ENCODE measurements at regions not wholly inside any gene's neighbourhood (a gene's known extent, or its start where the extent isn't known, plus 50 kb on each side); places are given as distances from the start of the nearest gene placed in this dataset.

DNA sequence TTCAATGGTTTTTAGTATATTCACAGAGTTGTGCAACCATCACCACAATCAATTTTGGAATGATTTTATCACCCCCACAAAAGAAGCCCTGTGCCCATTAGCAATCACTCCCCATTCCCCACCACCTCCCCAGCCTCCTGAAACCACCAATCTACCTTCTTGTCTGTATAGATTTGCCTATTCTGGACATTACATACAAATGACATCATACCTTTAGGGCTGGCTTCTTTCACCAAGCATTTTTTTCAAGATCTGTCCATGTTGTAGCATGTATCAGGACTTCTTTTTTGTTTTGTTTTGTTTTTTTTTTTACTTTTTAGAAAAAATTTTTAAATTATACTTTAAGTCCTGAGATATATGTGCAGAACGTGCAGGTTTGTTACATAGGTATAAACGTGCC, 108.1 kb downstream of the RTL9 start:
- ATAC-seq = no peak

DNA sequence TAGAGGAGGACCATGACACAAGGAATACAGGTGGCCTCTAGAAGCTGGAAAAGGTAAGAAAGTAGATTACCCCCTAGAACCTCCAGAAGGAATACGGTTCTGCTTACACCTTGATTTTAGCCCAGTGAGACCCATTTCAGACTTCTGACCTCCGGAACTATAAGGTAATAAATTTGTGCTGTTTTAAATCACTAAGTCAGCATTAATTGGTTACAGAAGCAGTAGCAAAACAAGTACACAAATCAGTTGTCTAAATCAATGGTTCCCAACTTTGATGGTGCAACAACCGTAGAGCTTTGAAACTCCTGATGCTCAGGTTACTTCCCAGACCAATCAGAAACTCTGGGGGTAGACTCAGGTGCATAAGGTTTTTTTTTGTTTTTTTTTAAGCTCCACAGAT, 113.6 kb downstream of the RTL9 start:
- H3K4me3 ChIP-seq = no peak overlapping the region
- no peak overlapping the region for H3K27ac ChIP-seq
- intact Hi-C loops (cut with DNase I) = no loop called here
- TF ChIP-seq CTCF (IDR thresholded peaks at IDR 0.05) = no peak
- no peak for ATAC-seq
- H3K9me3 ChIP-seq = no peaks in the 10 kb centered on the region
- no peaks in the 10 kb centered on the region for H3K27me3 ChIP-seq (ENCODE audit: low read depth)
- no peaks in the 10 kb centered on the region for H3K4me1 ChIP-seq
- DNase-seq = no peak
- no peaks in the 10 kb centered on the region for H3K36me3 ChIP-seq

More for the DNA sequence above, 108.1 kb downstream of the RTL9 start:
- H3K9me3 ChIP-seq = no peaks in the 10 kb centered on the region
- no peak for DNase-seq
- TF ChIP-seq CTCF (IDR thresholded peaks at IDR 0.05) = no peak
- no peak overlapping the region for H3K27ac ChIP-seq
- H3K36me3 ChIP-seq = no peaks in the 10 kb centered on the region
- H3K27me3 ChIP-seq (ENCODE audit: low read depth) = no peaks in the 10 kb centered on the region
- H3K4me3 ChIP-seq = no peak overlapping the region
- no peaks in the 10 kb centered on the region for H3K4me1 ChIP-seq
- intact Hi-C loops (cut with DNase I) = no loop called here

GRCh38 chrX:110477593-110478228, 119.1 kb downstream of the RTL9 start:
- H3K9me3 ChIP-seq = no peaks in the 10 kb centered on the region
- H3K36me3 ChIP-seq = no peaks in the 10 kb centered on the region
- intact Hi-C loops (cut with DNase I) = no loop called here
- H3K4me3 ChIP-seq = no peak overlapping the region
- H3K27me3 ChIP-seq (ENCODE audit: low read depth) = no peaks in the 10 kb centered on the region
- ATAC-seq (no peak), DNase-seq (no peak)
- H3K27ac ChIP-seq = no peak overlapping the region
- H3K4me1 ChIP-seq = no peaks in the 10 kb centered on the region
- no peak for TF ChIP-seq CTCF (IDR thresholded peaks at IDR 0.05)

- H3K27ac ChIP-seq = no peak overlapping the region
- H3K27me3 ChIP-seq (ENCODE audit: low read depth) = no peaks in the 10 kb centered on the region
- TF ChIP-seq CTCF (IDR thresholded peaks at IDR 0.05) = no peak
- H3K4me3 ChIP-seq = no peak overlapping the region
- intact Hi-C loops (cut with DNase I) = no loop called here
- no peaks in the 10 kb centered on the region for H3K4me1 ChIP-seq
- no peak for ATAC-seq
- DNase-seq = no peak
- no peaks in the 10 kb centered on the region for H3K9me3 ChIP-seq
- no peaks in the 10 kb centered on the region for H3K36me3 ChIP-seq
Measured at GRCh38 chrX:110491846-110492620, 133.4 kb downstream of the RTL9 start.

DNA sequence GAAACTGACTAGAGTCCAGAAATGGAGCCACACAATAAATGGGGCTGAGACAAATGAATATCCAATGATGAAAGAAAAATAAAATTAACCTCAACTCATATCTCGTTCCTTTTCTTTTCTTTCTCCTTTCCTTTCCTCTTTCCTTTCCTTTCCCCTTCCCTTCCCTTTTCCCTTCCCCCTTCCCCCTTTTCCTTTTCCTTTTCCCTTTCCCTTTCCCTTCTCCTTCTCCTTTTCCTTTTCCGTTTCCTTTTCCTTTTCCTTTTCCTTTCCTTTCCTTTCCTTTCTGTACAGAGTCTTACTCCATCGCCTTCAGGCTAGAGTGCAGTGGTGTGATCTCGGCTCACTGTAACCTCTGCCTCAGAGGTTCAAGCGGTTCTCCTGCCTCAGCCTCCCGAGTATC, 146.3 kb downstream of the RTL9 start:
- H3K27ac ChIP-seq = no peak overlapping the region
- DNase-seq = no peak
- no peak for ATAC-seq
- no peak overlapping the region for H3K4me3 ChIP-seq
- no peaks in the 10 kb centered on the region for H3K9me3 ChIP-seq
- no peak for TF ChIP-seq CTCF (IDR thresholded peaks at IDR 0.05)
- H3K4me1 ChIP-seq = no peaks in the 10 kb centered on the region
- no peaks in the 10 kb centered on the region for H3K27me3 ChIP-seq (ENCODE audit: low read depth)
- H3K36me3 ChIP-seq = no peaks in the 10 kb centered on the region
- intact Hi-C loops (cut with DNase I) = no loop called here

All from lower lobe of right lung (tissue), 2 donors.